B cell (primary cell): ENCODE measurements at regions not wholly inside any gene's neighbourhood (a gene's known extent, or its start where the extent isn't known, plus 50 kb on each side); places are given as distances from the start of the nearest gene placed in this dataset.

Experiments
- ATAC-seq: fragments of 200-7000 bp; cut with Tn5 transposase; one replicate; pipeline ENCODE4 v1.10.0; 2021; ENCODE audit warnings: low read depth, mild to moderate bottlenecking, moderate number of reproducible peaks, moderate library complexity
- CTCF ChIA-PET: fragments of 350-600 bp; sonication (Branson Sonifier 250); formaldehyde crosslinking; loops from one replicate; lab custom pipeline; 2021; ENCODE audit warnings: antibody characterized with exemption, inconsistent platforms; lab: Charles Lee
- POLR2A ChIA-PET: fragments of 350-600 bp; sonication (Branson Sonifier 250); formaldehyde crosslinking; loops from one replicate; lab custom pipeline; 2021; ENCODE audit warnings: antibody characterized with exemption; lab: Charles Lee
- DNase-seq: peaks from one replicate; pipeline ENCODE4 v3.0.0; 2013
- H2AFZ ChIP-seq: 2 replicates; pipeline ENCODE4 v1.6.1; 2012; ENCODE audit warnings: mild to moderate bottlenecking, low read depth, low read length; ENCODE audit not compliant: insufficient read depth, poor library complexity, severe bottlenecking
- H3K27ac ChIP-seq, 2 donors: 1 replicate in 1 of 2; 2 replicates in 1 of 2; pipeline ENCODE4 v1.5.1; 2012 to 2013; ENCODE audit warnings: low read length in 2 of 2, mild to moderate bottlenecking in 2 of 2, moderate library complexity in 1 of 2
- H3K27me3 ChIP-seq, 4 experiments: fragments of 200-600 bp in 1 of 4; sonication (generic) in 1 of 4; replicated peaks in 1 of 4; 1 replicate in 2 of 4; 2 replicates in 2 of 4; pipeline versions ENCODE4 v1.6.1 to v1.7.0; 2013 to 2016; ENCODE audit warnings: low read length in 3 of 4, mild to moderate bottlenecking in 2 of 4, mixed read lengths in 1 of 4, moderate library complexity in 1 of 4; ENCODE audit not compliant: insufficient read depth in 4 of 4, control insufficient read depth in 3 of 4; ENCODE audit errors: control extremely low read depth in 1 of 4
- H3K36me3 ChIP-seq, 2 experiments: replicated peaks in 1 of 2; 1 replicate in 1 of 2; 2 replicates in 1 of 2; pipeline versions ENCODE4 v1.6.1 to v1.7.1; 2013; ENCODE audit warnings: low read length in 1 of 2; ENCODE audit not compliant: insufficient read depth in 2 of 2, control insufficient read depth in 1 of 2; ENCODE audit errors: control extremely low read depth in 1 of 2, extremely low read depth in 1 of 2
- H3K4me1 ChIP-seq, 2 donors: fragments of 200-600 bp in 1 of 2; sonication (generic) in 1 of 2; 1 replicate in 1 of 2; 2 replicates in 1 of 2; pipeline versions ENCODE4 v1.5.1 to v1.6.1; 2013 to 2017; ENCODE audit warnings: low read length in 2 of 2; ENCODE audit not compliant: control insufficient read depth in 2 of 2, insufficient read depth in 2 of 2
- H3K4me2 ChIP-seq: replicated peaks from 2 replicates; pipeline ENCODE3; 2012; ENCODE audit warnings: mild to moderate bottlenecking, low read depth, low read length; ENCODE audit not compliant: poor library complexity, severe bottlenecking
- H3K4me3 ChIP-seq, 5 experiments: fragments of 200-600 bp in 1 of 5; sonication (generic) in 1 of 5; 1 replicate in 3 of 5; 2 replicates in 2 of 5; pipeline versions ENCODE4 v1.5.1 to v1.7.0; 2011 to 2016; ENCODE audit warnings: low read length in 4 of 5, mild to moderate bottlenecking in 4 of 5, low read depth in 2 of 5, control low read depth in 1 of 5, moderate library complexity in 1 of 5; ENCODE audit not compliant: insufficient read depth in 1 of 5; ENCODE audit errors: control extremely low read depth in 1 of 5, extremely low read depth in 1 of 5
- H3K79me2 ChIP-seq: fragments of 200-600 bp; sonication (generic); one replicate; pipeline ENCODE4 v1.6.0; 2016; ENCODE audit warnings: low read length; ENCODE audit not compliant: control insufficient read depth, insufficient read depth
- H3K9ac ChIP-seq: fragments of 200-600 bp; sonication (generic); 2 replicates; pipeline ENCODE4 v1.6.1; 2017; ENCODE audit warnings: mild to moderate bottlenecking, low read length, moderate library complexity
- H3K9me3 ChIP-seq, 3 donors: one replicate each; pipeline versions ENCODE4 v1.6.1 to v1.7.1; 2013; ENCODE audit warnings: low read length in 2 of 3; ENCODE audit not compliant: control insufficient read depth in 2 of 3, insufficient read depth in 1 of 3; ENCODE audit errors: control extremely low read depth in 1 of 3
- H4K20me1 ChIP-seq: 2 replicates; pipeline ENCODE4 v1.6.0; 2012; ENCODE audit warnings: mild to moderate bottlenecking, low read length; ENCODE audit not compliant: insufficient read depth, control insufficient read depth, poor library complexity, severe bottlenecking
- H3K27ac Mint-ChIP-seq: one replicate; pipeline ENCODE4 v1.8.0; 2021; ENCODE audit warnings: mixed read lengths
- H3K27me3 Mint-ChIP-seq: one replicate; pipeline ENCODE4 v1.8.0; 2021; ENCODE audit warnings: mixed read lengths
- H3K4me1 Mint-ChIP-seq: one replicate; pipeline ENCODE4 v1.8.0; 2021; ENCODE audit warnings: mixed read lengths
- H3K4me3 Mint-ChIP-seq: one replicate; pipeline ENCODE4 v1.8.0; 2021; ENCODE audit warnings: mixed read lengths
- H3K9me3 Mint-ChIP-seq: one replicate; pipeline ENCODE4 v1.8.0; 2022; ENCODE audit warnings: mixed read lengths; ENCODE audit not compliant: insufficient read depth
- CTCF ChIP-seq: fragments of 200-600 bp; IDR thresholded peaks from one replicate; pipeline ENCODE4 v1.8.0; 2022; ENCODE audit warnings: antibody characterized with exemption, mild to moderate bottlenecking
- EZH2 ChIP-seq: IDR thresholded peaks from 2 replicates; pipeline ENCODE4 v1.6.1; 2012; ENCODE audit warnings: borderline replicate concordance, low read depth, mild to moderate bottlenecking, moderate library complexity, low read length; ENCODE audit not compliant: insufficient read depth, poor library complexity, severe bottlenecking
- WGBS: methylation state at CpG from one replicate; pipeline ENCODE4 v1.1.5; 2013; ENCODE audit warnings: missing lambda C conversion rate; ENCODE audit not compliant: insufficient coverage; 5-methylcytosine and 5-hydroxymethylcytosine counted together
- intact Hi-C: fragments of 100-400 bp; cut with micrococcal nuclease; formaldehyde crosslinking; loops from one replicate; pipeline ENCODE4 v1.10.0; 2022

GRCh38 chr1:191498825-191499224, 659.4 kb upstream of the RGS18 start:
- no peak overlapping the region for H3K27ac Mint-ChIP-seq
- DNase-seq (no peak), ATAC-seq (no peak)
- H3K9ac ChIP-seq, result no peak overlapping the region
- no peaks in the 10 kb centered on the region for H3K79me2 ChIP-seq
- H3K27me3 ChIP-seq, result no peaks in the 10 kb centered on the region
- ChIA-PET CTCF (no interaction called here), POLR2A (no interaction called here)
- H3K9me3 ChIP-seq, result no peaks in the 10 kb centered on the region
- no peak overlapping the region for H3K4me2 ChIP-seq
- no peaks in the 10 kb centered on the region for H3K4me1 ChIP-seq
- H3K4me3 Mint-ChIP-seq, result no peak overlapping the region
- no peak overlapping the region for H2AFZ ChIP-seq
- no peaks in the 10 kb centered on the region for H3K36me3 ChIP-seq
- intact Hi-C loops, result no loop called here
- H3K9me3 Mint-ChIP-seq, result no peaks in the 10 kb centered on the region
- H3K27ac ChIP-seq, result no peak overlapping the region
- no CpG with 5 or more reads among the region's 3 CpGs for WGBS
- no peaks in the 10 kb centered on the region for H3K4me1 Mint-ChIP-seq
- no peaks in the 10 kb centered on the region for H4K20me1 ChIP-seq
- no peak for TF ChIP-seq EZH2
- TF ChIP-seq CTCF, result no peak
- no peaks in the 10 kb centered on the region for H3K27me3 Mint-ChIP-seq
- no peak overlapping the region for H3K4me3 ChIP-seq

DNA sequence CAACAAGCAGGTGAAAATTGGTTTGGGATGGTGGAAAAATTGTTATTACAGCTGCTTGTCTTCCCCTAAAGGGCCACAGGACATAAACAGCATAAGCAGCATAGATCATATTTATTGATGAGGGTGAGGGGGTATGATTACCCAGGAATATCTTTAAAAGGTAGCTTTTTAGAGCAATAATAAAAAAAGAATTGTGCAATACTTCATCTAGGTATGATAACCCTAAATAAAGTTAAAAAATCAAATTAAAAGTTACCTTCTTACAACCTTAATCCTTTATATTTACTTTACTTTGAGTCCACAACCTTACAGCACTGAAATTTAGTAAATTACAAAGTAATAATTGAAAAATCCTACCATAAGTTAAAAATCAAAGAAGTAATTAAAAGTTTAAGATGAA, 653.3 kb upstream of the RGS18 start:
- no peak for TF ChIP-seq EZH2
- POLR2A ChIA-PET, result no interaction called here
- Histone ChIP-seq H2AFZ (no peak overlapping the region), H3K4me2 (no peak overlapping the region), H3K36me3 (no peaks in the 10 kb centered on the region), H3K27me3 (no peaks in the 10 kb centered on the region), H3K79me2 (no peaks in the 10 kb centered on the region), H3K4me3 (no peak overlapping the region), H3K27ac (no peak overlapping the region), H3K9me3 (no peaks in the 10 kb centered on the region), H3K4me1 (no peaks in the 10 kb centered on the region), H4K20me1 (no peaks in the 10 kb centered on the region), H3K9ac (no peak overlapping the region)
- H3K4me3 Mint-ChIP-seq, result no peak overlapping the region
- no peak for ATAC-seq
- no peak for DNase-seq
- CTCF ChIA-PET, result no interaction called here
- intact Hi-C loops, result no loop called here
- H3K9me3 Mint-ChIP-seq, result no peaks in the 10 kb centered on the region
- H3K4me1 Mint-ChIP-seq, result no peaks in the 10 kb centered on the region
- no peaks in the 10 kb centered on the region for H3K27me3 Mint-ChIP-seq
- H3K27ac Mint-ChIP-seq, result no peak overlapping the region
